Endothelial cell of umbilical vein (primary cell): ENCODE measurements at regions not wholly inside any gene's neighbourhood (a gene's known extent, or its start where the extent isn't known, plus 50 kb on each side); places are given as distances from the start of the nearest gene placed in this dataset.

Experiments used
- EZH2 ChIP-seq: IDR thresholded peaks from 2 replicates; pipeline ENCODE4 v1.6.1; 2012; ENCODE audit warnings: borderline replicate concordance, low read depth, mild to moderate bottlenecking, moderate library complexity, low read length, inconsistent platforms; ENCODE audit not compliant: severe bottlenecking
- JUN ChIP-seq: IDR thresholded peaks from 2 replicates; pipeline ENCODE4 v1.6.1; 2011; ENCODE audit warnings: borderline replicate concordance, low read depth; ENCODE audit not compliant: insufficient read length, insufficient read depth
- POLR2A ChIP-seq: IDR thresholded peaks from 2 replicates; pipeline ENCODE4 v1.6.1; 2012; ENCODE audit warnings: low read depth, mild to moderate bottlenecking, control low read depth, low read length
- POLR2AphosphoS5 ChIP-seq: IDR thresholded peaks from 2 replicates; pipeline ENCODE4 v1.6.1; 2012; ENCODE audit warnings: low read depth, mild to moderate bottlenecking, control low read depth, low read length, moderate library complexity; ENCODE audit not compliant: insufficient read depth
- TF ChIP-seq, protein P1 (sequence below), 2 donors: IDR thresholded peaks; 1 replicate in 1 of 2; 2 replicates in 1 of 2; pipeline ENCODE4 v1.5.1; 2011; ENCODE audit warnings: low read length in 2 of 2, mild to moderate bottlenecking in 2 of 2, moderate library complexity in 2 of 2, control low read depth in 1 of 2, inconsistent platforms in 1 of 2, low read depth in 1 of 2; ENCODE audit not compliant: insufficient read depth in 1 of 2; ENCODE audit errors: extremely low read depth in 1 of 2
- TF ChIP-seq, protein P2 (sequence below): IDR thresholded peaks from 2 replicates; pipeline ENCODE4 v1.6.1; 2011; ENCODE audit not compliant: insufficient read depth, insufficient read length

DNA sequence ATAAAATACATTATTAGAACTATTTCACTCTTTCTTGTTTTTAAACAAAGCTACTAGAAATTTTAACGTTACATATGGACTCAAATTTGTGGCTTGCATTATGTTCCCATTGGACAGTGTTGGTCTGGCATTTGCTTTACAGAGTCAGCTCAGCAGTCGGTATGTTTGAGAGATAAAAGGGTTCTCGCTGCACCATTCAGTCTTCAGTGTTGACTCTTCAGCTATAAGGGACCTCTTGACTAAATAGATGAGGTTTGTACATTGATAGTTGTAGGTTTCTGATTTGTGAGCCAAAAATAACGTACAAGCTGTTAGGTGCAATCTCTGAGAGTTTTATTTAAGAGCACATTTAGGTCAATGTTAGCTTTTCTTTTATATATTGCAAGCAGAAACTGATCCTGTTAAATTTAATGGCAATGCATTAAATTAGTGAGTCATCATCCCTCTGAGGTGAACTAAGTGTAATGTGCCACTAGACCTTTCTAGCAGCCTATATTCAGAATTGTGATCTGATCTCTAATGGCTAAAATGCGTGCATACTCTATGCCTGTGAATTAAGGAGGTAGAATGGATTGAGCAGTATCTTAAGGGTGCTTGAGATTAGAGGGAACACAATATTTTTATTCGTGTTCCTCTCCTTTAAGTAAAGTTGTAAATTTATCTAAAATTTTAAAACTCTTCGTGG lies 485.6 kb upstream of the SYNCRIP start:
- TF ChIP-seq, protein P1, sequence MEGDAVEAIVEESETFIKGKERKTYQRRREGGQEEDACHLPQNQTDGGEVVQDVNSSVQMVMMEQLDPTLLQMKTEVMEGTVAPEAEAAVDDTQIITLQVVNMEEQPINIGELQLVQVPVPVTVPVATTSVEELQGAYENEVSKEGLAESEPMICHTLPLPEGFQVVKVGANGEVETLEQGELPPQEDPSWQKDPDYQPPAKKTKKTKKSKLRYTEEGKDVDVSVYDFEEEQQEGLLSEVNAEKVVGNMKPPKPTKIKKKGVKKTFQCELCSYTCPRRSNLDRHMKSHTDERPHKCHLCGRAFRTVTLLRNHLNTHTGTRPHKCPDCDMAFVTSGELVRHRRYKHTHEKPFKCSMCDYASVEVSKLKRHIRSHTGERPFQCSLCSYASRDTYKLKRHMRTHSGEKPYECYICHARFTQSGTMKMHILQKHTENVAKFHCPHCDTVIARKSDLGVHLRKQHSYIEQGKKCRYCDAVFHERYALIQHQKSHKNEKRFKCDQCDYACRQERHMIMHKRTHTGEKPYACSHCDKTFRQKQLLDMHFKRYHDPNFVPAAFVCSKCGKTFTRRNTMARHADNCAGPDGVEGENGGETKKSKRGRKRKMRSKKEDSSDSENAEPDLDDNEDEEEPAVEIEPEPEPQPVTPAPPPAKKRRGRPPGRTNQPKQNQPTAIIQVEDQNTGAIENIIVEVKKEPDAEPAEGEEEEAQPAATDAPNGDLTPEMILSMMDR (IDR thresholded peaks at IDR 0.05; ENCODE audit: extremely low read depth in 1 of 2, insufficient read depth in 1 of 2, low read depth in 1 of 2, low read length in 2 of 2): no peak
- TF ChIP-seq POLR2A (no peak), POLR2AphosphoS5 (no peak), EZH2 (no peak), JUN (no peak)
- TF ChIP-seq, protein P2, sequence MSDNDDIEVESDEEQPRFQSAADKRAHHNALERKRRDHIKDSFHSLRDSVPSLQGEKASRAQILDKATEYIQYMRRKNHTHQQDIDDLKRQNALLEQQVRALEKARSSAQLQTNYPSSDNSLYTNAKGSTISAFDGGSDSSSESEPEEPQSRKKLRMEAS: no peak
